CD4-positive, alpha-beta T cell treated with Interleukin-6 for 4 hours (primary cell): ENCODE measurements at regions not wholly inside any gene's neighbourhood (a gene's known extent, or its start where the extent isn't known, plus 50 kb on each side); places are given as distances from the start of the nearest gene placed in this dataset.
"Not testable (repeated sequence)": the region's sequence is repeated elsewhere in the genome, so short reads cannot be mapped to it uniquely, and the experiment has no call there.

ENCODE experiments used
- DNase-seq: peaks from one replicate; pipeline ENCODE4 v3.0.0-alpha.2; 2020; ENCODE audit warnings: mixed read lengths

DNA sequence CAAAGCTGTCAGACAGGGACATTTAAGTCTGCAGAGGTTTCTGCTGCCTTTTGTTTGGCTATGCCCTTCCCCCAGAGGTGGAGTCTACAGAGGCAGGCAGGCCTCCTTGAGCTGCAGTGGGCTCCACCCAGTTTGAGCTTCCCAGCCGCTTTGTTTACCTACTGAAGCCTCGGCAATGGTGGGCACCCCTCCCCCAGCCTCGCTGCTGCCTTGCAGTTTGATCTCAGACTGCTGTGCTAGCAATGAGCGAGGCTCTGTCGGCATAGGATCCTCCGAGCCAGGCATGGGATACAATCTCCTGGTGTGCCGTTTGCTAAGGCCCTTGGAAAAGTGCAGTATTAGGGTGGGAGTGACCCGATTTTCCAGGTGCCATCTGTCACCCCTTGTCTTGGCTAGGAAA is 149.4 kb upstream of the PGRMC2 start:
- DNase-seq, result not testable (repeated sequence)

GRCh38 chr4:128429023-128429613 is 141.5 kb upstream of the PGRMC2 start:
- not testable (repeated sequence) for DNase-seq

DNA sequence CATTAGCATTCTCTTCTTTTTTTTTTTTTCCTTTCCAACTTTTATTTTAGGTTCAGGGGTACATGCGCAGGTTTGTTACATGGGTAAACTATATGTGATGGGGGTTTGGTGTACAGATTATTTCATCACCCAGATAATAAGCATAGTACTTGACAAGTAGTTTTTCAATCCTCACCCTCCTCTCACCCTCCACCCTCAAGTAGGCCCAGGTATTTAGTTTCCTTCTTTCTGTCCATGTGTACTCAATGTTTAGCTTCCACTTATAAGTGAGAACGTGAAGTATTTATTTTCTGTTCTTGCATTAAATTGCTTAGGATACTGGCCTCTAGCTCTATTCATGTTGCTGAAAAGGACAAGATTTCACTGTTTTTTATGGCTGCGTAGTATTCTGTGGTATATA is 140.8 kb upstream of the PGRMC2 start:
- DNase-seq, result no peak

DNA sequence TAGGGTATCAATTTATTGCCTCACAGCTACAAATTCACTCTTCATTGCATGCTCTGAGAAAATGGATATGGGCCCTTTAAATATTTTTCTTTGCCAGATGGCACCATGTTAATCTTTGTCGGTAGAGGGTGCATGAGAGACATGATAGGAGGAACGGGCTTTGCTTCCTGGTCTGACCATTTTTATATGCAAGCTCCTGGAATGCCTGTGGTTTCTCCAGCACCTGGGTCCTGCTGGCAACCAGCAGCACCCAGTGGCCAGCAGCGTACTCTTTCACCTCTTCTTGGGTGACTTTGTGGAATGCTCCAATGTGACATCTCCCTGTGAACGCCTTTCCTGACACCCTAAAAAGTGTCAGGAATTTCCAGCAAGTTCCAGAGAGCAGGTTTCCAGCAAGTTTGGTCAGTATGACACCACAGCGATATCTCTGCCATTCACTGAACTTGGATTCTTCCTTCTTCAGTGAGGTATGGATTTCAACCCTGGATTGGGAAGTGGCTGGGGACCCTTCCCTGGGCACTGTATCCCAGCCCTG is 140.3 kb upstream of the PGRMC2 start:
- no peak for DNase-seq

DNA sequence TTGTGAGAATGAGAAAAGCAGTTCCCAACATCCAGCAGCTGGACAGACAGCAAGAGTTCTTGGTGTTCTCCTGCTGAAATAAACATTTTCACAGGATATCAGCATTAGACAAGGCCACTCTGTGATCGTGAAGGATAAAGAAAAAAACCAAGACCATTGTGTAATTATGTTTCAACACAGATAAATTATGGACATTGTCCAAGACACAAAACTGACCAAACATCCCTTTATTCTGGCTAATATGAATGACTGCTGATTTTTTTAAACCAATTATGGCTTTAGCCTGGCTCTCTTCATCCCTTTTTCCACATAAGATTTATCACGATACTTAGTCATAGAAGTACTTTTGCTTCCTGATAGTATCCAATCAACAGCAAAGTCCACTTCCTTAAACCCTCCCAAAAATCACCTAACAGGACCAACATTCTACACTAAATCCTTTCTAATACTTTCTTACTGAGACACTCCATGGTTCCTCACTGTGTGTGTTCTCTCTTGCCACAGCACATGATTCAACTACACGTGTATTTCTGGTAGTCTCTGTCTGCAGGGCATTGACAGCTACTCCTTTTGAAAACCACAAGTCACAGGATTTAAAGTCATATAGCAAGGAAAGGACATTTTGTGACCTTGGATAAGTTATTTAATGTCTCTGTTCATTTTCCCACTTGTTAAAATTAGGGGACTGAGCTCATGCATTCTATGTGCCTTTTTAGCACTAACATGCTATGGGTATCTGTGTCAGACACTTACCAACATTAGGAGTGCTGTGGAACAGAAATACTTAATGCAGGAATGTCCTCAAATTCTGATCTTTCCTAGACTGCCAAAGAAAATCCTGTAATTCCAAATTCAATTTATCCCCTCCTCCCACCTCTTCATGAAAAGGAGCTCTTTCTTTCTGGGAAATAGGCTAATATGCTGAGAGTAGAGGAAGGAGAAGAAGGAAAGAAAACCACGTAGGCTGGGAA is 137.2 kb upstream of the PGRMC2 start:
- no peak for DNase-seq

DNA sequence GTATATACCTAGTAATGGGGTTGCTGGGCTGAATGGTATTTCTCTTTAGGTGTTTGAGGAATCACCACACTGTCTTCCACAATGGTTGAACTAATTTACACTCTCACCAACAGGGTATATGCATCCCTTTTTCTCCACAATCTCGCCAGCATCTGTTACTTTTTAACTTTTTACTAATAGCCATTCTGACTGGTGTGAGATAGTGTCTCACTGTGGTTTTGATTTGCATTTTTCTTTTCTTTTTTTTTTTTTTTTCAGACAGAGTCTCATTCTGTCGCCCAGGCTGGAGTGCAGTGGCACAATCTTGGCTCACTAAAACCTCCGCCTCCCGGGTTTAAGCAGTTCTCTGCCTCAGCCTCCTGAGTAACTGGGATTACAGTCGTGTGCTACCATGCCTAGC is 134.7 kb upstream of the PGRMC2 start:
- not testable (repeated sequence) for DNase-seq

DNA sequence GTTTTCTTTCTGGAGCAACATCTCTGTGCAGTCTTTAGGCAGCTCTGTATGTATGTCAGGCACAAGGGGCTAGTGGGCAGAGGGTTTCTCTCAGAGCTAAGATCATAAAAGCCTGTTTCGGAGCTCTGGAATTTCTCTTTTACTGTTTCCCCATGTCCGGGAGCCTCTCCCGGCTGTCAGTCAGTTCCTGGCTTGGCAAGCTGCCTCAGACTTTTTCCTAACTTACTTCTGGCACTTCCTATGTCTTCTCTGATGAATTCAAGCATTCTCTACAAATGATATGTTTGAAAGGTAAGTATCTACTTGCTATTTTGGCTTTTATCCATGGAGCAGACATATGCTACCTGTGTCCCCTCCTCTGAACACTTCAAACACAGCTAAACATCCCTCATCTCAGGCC is 129.3 kb upstream of the PGRMC2 start:
- no peak for DNase-seq

DNA sequence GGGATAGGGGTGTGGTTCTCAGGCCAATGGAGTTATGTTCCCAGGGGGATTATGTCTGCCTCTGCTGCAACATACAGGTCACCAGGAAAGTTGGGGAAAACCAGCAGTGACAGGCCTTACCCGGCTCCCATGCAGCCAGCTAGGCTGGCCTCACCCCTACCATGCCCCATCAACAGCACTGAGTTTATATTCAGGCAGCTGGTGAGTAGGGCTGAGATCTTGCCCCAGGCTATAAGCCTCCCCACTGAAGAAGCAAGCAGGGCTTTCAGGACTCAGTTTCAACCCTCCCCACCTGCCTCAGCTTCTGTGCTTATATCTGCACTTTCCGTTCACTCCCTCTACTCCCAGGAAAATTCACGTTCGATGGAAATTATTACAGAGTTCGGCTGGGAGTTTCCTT is 122.4 kb upstream of the PGRMC2 start:
- no peak for DNase-seq

GRCh38 chr4:128403586-128403985 is 116.0 kb upstream of the PGRMC2 start:
- DNase-seq, result no peak

GRCh38 chr4:128394778-128395177 is 107.2 kb upstream of the PGRMC2 start:
- no peak for DNase-seq

DNA sequence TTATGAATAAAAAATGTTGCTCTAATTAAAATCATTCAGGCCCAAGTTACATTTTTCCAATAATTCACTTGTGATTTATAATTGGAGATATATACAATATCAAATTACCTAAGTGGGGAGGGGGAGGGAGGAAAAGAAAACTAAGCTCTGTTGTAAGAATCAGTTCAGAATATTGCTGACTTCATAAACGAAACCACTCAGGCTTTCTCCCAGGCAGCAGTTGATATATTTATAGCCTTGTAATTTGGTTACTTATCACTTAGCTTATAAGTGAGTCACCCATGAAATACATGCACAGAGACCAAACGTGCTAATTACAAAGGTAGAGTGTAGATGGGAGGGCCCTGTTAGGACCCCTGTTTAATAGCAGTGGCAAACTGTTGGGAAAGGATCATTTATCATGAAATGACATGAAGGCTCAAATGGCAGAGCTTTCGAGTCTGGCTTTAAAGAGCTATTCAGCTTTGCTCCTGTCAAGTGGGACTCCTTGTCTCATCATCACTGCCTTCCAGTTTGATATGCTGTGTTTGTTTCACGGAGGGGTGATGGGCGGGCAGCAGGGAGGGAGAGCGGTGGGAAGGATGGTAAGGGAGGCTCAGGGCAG is 105.6 kb upstream of the PGRMC2 start:
- DNase-seq, result no peak

GRCh38 chr4:128390475-128390996 is 102.9 kb upstream of the PGRMC2 start:
- no peak for DNase-seq

DNA sequence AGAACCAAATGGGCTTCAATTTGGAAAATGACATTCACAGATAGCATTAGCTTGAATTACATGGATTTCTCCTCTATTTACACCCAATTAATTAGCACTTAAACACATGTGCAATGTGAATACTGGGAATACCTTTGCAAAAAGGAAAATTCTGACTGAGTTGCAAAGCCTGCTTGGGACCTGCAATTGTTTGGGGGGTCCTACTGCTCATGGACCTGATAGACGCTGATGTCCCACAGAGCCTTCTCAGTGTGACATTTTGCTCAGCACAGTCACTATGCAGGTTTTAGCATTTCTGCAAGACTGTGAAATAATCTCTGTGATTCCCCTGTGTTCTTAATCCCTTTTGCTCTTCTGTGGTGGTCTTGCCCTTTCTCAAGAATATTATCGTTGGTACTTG is 101.2 kb upstream of the PGRMC2 start:
- DNase-seq, result no peak

DNA sequence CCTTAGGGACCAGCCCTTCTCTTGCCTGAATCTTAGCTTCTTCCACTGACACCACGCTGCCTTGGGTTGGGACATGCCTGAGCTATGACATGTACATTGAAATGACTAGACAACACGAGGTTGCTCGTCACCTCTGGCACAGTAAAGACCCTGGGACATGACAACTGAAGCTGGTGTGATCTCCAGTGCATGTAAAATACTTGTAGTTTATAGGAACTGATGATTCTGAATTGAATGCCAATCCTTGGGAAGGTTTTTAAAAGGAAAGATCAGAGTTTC is 100.7 kb upstream of the PGRMC2 start:
- DNase-seq, result no peak

GRCh38 chr4:128387600-128388351 is 100.2 kb upstream of the PGRMC2 start:
- DNase-seq, result no peak

GRCh38 chr4:128386761-128387599 is 99.4 kb upstream of the PGRMC2 start:
- no peak for DNase-seq

DNA sequence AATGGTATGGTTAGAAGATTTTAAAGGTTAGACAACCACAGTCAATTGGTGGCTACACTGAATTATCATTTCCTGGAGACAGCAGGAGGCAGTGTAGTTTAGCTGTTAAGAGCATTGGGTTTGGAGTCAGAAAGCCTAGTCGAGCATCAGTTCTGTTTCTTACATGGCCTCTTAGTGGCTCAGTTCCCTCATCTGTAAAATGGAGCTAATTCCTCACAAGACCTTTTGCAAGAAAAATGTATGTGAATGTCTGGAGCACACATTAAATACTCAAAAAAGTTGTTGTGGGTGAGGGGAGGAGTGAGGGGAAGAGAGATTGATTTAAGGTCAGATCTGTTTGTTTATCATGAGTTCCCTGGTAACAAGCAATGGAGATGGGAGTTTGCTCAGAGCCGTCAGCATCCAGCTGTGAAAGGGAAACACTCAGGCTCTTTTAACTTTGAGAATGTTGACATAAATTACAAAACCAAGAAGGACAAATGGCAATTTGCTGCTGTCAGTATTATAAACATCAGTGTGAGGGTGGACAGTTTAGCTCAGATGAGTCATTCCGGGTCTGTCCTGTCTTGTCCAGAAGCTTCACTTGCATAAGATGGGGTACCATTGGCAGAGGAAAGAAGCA is 98.2 kb upstream of the PGRMC2 start:
- DNase-seq, result no peak

- no peak for DNase-seq
Measured at GRCh38 chr4:128384765-128385598, 97.4 kb upstream of the PGRMC2 start.

DNA sequence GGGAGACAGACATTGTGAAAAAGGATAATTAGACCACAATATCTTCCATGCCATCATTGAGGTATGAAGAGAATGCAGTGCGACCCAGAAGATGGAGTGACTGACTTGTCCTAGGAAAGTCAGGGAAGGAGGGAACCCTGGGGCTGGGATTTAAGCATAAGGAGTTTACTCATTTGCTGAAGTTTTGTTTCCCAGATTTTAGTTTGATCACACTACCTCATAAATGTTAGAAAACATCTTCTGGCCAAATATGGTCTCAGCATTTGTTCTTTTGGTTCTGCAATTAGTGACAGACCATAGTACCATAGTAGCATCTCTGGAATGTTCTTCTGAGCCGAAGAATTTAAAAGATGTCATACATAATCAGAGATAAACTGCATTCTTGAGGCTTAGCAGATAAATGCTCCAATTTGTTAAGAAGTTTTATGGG is 96.5 kb upstream of the PGRMC2 start:
- DNase-seq, result no peak
